Colonic mucosa (tissue), 4 donors: ENCODE measurements at regions not wholly inside any gene's neighbourhood (a gene's known extent, or its start where the extent isn't known, plus 50 kb on each side); places are given as distances from the start of the nearest gene placed in this dataset.

Experiments used
- DNase-seq: peaks from one replicate; pipeline ENCODE4 v3.0.0-alpha.2; 2020
- H3K27ac ChIP-seq: fragments of 200-600 bp; one replicate; pipeline ENCODE4 v1.8.0; 2021
- H3K27me3 ChIP-seq: fragments of 200-600 bp; one replicate; pipeline ENCODE4 v1.8.0; 2021
- H3K36me3 ChIP-seq: fragments of 200-600 bp; one replicate; pipeline ENCODE4 v1.8.0; 2021
- H3K4me1 ChIP-seq: fragments of 200-600 bp; one replicate; pipeline ENCODE4 v1.8.0; 2021; ENCODE audit warnings: mild to moderate bottlenecking
- H3K4me3 ChIP-seq: fragments of 200-600 bp; one replicate; pipeline ENCODE4 v1.8.0; 2021
- H3K9ac ChIP-seq, 2 donors: one replicate each; pipeline ENCODE4 v1.7.0; 2013; ENCODE audit warnings: control low read depth in 2 of 2, low read depth in 2 of 2, low read length in 2 of 2
- H3K9me3 ChIP-seq: fragments of 200-600 bp; one replicate; pipeline ENCODE4 v1.8.0; 2021
- intact Hi-C: fragments of 100-400 bp; cut with DNase I; formaldehyde crosslinking; loops from one replicate; pipeline ENCODE4 v1.14.1; 2022
- TF ChIP-seq, protein P1 (sequence below): fragments of 200-600 bp; IDR thresholded peaks from one replicate; pipeline ENCODE4 v1.8.0; 2022; ENCODE audit warnings: antibody characterized with exemption, mild to moderate bottlenecking
- donor health status: healthy.
- donor health status: DM: no; HTN: no; CAD: no.
- donor health status: DM: no; HTN: no; CAD: no.

- Histone ChIP-seq H3K9me3 (no peaks in the 10 kb centered on the region), H3K4me1 (no peaks in the 10 kb centered on the region), H3K27ac (no peak overlapping the region), H3K36me3 (no peaks in the 10 kb centered on the region), H3K4me3 (no peak overlapping the region), H3K27me3 (no peaks in the 10 kb centered on the region), H3K9ac (no peak overlapping the region)
- intact Hi-C loops: no loop called here
- no peak for DNase-seq
- TF ChIP-seq, protein P1, sequence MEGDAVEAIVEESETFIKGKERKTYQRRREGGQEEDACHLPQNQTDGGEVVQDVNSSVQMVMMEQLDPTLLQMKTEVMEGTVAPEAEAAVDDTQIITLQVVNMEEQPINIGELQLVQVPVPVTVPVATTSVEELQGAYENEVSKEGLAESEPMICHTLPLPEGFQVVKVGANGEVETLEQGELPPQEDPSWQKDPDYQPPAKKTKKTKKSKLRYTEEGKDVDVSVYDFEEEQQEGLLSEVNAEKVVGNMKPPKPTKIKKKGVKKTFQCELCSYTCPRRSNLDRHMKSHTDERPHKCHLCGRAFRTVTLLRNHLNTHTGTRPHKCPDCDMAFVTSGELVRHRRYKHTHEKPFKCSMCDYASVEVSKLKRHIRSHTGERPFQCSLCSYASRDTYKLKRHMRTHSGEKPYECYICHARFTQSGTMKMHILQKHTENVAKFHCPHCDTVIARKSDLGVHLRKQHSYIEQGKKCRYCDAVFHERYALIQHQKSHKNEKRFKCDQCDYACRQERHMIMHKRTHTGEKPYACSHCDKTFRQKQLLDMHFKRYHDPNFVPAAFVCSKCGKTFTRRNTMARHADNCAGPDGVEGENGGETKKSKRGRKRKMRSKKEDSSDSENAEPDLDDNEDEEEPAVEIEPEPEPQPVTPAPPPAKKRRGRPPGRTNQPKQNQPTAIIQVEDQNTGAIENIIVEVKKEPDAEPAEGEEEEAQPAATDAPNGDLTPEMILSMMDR: no peak
These were observed 73.7 kb downstream of the NAV1 start for GRCh38 chr1:201612645-201613044.

DNA sequence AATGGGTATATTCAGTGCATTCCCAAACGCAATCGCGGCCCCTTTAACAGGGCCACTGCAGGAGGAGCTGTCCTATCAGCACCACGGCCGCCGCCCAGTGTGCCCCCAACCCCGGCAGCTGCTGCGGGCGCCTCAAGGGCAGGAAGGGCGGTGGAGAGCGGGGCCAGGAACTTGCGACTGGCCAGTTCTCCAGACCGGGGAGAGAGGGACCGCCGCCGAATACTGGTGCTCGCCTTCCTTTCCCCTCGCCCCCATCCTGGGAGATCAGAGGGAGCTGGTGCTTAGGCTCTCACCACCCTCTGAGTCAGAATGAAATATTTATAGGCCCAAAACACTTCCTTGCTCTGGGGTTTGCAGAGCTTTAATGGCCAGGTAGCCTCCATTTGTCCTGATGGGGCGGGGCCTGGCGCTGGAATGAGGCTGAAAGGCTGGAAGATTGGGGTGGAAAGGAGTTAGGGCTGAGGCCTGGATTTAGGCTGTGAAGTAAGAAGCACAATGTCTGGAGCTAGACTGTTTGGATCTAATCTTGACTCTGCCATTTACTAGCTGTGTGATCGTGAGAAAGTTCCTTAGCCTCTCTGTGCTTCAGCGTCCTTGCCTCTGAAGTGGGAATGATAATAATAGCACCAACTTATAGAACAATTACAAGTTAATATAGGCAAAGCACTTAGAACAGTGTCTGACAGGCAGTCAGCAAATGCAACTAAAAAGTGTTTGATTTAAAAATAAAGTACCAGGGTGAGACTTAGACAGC lies 75.5 kb downstream of the NAV1 start:
- H3K4me3 ChIP-seq: no peak overlapping the region

DNA sequence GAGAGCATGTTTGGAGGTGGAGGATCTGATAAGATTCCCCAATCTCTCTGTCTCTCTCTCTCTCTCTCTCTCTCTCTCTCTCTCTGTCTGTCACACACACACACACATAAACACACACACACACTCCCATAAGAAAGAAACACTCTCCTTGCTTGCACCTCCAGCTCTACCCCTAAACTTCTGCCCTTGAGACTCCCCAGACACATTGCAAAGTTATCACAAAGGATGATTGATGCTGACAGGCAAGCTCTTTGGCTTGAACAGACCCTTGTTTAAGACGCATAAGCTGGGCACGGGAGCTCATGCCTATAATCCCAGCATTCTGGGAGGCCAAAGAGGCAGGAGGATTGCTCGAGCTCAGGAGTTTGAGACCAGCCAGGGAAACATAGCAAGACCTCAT lies 78.2 kb downstream of the NAV1 start:
- no peak for DNase-seq
- TF ChIP-seq, protein P1: no peak

More for the DNA sequence above, 75.5 kb downstream of the NAV1 start:
- Histone ChIP-seq H3K9me3 (no peaks in the 10 kb centered on the region), H3K27ac (no peak overlapping the region), H3K27me3 (no peaks in the 10 kb centered on the region), H3K4me1 (no peaks in the 10 kb centered on the region), H3K36me3 (no peaks in the 10 kb centered on the region), H3K9ac (no peak overlapping the region)
- intact Hi-C loops: no loop called here
- DNase-seq: no peak
- TF ChIP-seq, protein P1: no peak

GRCh38 chr1:201618389-201618788 lies 79.5 kb downstream of the NAV1 start:
- Histone ChIP-seq H3K27me3 (no peaks in the 10 kb centered on the region), H3K27ac (no peak overlapping the region), H3K4me3 (no peak overlapping the region), H3K9ac (no peak overlapping the region), H3K9me3 (no peaks in the 10 kb centered on the region), H3K36me3 (no peaks in the 10 kb centered on the region), H3K4me1 (no peaks in the 10 kb centered on the region)
- TF ChIP-seq, protein P1: no peak
- intact Hi-C loops: no loop called here
- DNase-seq: no peak

More for the DNA sequence above, 78.2 kb downstream of the NAV1 start:
- intact Hi-C loops: no loop called here
- Histone ChIP-seq H3K9me3 (no peaks in the 10 kb centered on the region), H3K27me3 (no peaks in the 10 kb centered on the region), H3K27ac (no peak overlapping the region), H3K9ac (no peak overlapping the region), H3K4me1 (no peaks in the 10 kb centered on the region), H3K4me3 (no peak overlapping the region), H3K36me3 (no peaks in the 10 kb centered on the region)

GRCh38 chr1:201618905-201619304 lies 80.0 kb downstream of the NAV1 start:
- H3K4me1 ChIP-seq: no peaks in the 10 kb centered on the region
- intact Hi-C loops: no loop called here

More at GRCh38 chr1:201618905-201619304, 80.0 kb downstream of the NAV1 start:
- H3K36me3 ChIP-seq: no peaks in the 10 kb centered on the region
- TF ChIP-seq, protein P1: no peak
- H3K9me3 ChIP-seq: no peaks in the 10 kb centered on the region
- no peak overlapping the region for H3K9ac ChIP-seq
- H3K27ac ChIP-seq: no peak overlapping the region
- H3K27me3 ChIP-seq: no peaks in the 10 kb centered on the region
- no peak for DNase-seq
- no peak overlapping the region for H3K4me3 ChIP-seq
